Central memory CD4-positive, alpha-beta T cell (primary cell): ENCODE measurements at regions not wholly inside any gene's neighbourhood (a gene's known extent, or its start where the extent isn't known, plus 50 kb on each side); places are given as distances from the start of the nearest gene placed in this dataset.

Experiments used
- DNase-seq: peaks from one replicate; pipeline ENCODE4 v3.0.0; 2022

DNA sequence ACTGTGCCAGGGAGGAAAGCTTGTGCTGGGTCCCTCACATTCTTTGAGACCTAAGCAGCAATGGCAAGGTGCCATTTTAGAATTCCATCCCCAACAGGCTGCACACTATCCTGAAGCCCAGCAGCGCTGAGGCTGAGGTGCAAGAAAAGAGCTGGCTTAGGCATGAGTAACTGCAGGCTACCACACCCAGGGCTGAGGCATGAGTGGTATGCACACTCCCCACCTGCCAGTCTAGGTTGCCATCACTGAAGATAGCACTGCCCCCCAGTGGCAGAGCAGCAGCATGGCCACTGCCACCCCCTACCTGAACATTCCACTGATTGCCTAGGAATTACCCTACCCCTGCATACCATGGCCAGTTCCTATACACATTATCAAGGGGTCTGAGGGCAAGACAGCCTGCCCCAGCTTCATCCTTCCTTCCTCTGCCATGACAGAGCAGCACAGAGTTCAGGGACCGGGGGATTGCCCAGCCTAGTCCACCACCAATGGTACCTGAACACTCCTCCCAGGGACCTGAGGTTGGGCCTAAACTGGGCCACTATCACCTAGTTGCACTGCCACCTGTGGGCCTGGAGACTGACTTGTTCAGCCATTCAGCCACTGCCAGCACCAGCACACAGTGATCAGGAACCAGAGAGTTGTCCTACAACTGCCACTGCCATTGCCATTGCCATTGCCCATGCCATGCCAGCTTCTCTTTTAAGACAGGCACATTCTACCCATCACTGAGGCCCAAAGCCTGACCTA, 129.8 kb downstream of the SATB1 start:
- no peak for DNase-seq

DNA sequence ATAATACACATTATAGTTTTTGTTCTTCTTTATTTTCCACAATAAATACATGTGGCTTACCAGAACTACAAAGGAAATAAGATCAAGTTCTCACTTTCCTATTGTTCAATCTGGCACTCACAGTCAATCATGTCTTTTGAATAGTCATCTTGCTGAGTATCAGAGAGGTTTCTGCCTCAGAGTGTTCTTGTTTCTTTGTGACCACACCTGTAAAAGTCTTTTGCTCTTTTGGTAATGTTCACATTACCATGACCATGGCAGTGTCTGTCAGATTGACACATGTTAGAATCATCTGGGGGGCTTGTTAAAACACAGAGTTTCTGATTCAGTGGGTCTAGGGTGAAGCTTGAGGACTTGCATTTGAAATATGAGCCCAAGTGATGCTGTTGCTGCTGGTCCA, 135.0 kb downstream of the SATB1 start:
- no peak for DNase-seq

DNA sequence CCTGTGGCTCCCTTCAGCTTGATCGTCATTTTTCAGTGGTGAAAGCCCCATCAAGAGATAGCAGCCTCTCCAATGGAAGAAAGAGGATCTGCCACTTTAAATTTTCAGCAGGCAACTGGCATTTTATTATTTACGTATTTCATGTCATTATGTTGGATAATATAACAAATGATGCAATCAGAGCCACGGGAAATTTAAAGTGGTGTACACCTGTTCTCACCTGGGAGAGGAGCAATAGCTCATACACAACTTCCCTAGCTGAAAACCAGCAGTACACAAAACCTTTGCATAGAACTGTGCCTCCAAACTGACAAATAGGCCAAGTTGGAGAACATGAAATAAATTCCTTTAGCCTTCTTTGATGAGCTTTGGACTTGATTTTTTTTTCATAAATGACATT, 136.9 kb downstream of the SATB1 start:
- no peak for DNase-seq

GRCh38 chr3:18284716-18285115, 140.4 kb downstream of the SATB1 start:
- DNase-seq, result no peak

GRCh38 chr3:18283680-18284079, 141.5 kb downstream of the SATB1 start:
- no peak for DNase-seq

DNA sequence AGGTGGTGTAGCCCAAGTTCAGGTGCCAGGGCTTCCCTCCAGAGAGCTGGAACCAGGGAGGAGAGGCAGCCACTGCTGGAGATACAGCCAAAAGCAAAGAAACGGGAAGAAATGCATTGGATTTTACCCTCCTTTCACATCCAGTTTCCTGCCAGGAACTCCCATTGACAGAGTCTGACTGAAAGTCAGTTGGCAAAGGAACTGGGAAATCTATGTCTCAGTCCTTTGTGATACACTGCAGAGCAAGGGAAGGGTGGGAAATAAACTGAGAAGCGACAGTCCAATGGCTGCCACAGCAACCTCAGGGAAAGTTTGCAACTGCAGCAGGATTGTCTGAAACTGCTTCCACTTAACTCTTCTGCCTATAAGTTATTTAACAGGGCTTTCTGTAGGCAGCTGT, 142.6 kb downstream of the SATB1 start:
- DNase-seq, result no peak

DNA sequence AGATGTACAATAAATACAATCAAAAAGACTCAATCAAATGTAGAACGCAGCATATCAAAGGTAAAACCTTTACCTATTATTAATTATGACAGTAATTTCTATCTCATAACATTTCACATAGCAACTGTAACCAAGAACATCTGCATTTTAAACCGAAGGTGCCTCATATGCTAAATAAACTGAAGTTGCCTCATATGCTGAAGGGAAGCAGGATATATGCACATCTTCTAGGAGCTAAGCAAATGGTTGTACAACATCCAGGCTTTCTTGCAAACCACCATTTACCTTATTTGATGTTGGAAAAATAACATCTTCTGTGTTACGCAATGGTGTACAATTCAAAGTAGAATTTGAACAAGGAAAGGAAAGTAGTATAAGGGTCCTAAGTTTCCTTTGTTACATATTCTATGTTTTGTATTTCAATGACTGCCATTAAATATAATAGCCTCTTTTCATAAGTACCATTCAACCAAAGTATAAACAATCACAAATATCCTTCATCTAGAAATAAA, 145.9 kb downstream of the SATB1 start:
- DNase-seq, result no peak

GRCh38 chr3:18264853-18265252, 160.3 kb downstream of the SATB1 start:
- DNase-seq, result no peak

DNA sequence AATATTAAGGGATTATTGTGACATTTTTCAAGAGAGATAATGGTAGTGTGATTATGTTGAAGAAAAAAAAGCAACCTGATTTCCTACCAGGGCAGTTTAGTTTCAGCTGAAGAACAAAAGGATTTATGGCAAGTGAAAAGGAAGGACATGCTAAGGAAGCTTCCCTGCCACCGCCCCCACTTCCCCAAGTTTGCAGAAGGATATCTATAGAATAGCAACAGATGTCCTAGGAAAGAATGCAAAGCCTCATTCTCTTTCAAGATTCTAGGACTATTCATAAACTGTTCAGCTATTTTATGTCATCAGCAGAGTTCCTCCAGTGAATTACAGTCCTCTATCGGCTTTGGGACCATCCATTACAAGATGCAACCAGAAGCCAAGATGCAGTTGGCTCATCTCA, 160.8 kb downstream of the SATB1 start:
- no peak for DNase-seq

- DNase-seq, result no peak
Measured at GRCh38 chr3:18258492-18258891, 166.6 kb downstream of the SATB1 start.

DNA sequence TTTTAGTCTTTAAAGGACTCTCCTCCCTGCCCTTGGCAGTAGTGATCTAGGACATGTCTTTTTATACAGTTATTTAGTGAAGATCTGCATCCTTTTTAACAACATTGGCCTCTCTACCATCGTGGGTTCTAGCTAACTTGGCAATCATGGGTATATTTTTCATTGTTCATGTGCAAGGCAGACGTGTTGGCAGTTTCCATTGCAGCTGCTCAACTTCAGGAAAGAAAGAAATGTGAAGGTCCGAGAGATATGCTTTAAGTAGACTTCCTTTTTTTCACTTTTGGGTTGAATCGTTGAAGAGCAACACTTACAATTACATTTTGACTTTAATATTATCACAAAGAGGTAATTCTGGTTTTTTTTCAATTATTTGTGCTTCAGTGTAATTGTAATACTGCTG, 172.6 kb downstream of the SATB1 start:
- no peak for DNase-seq

GRCh38 chr3:18250991-18251390, 174.1 kb downstream of the SATB1 start:
- DNase-seq, result no peak

DNA sequence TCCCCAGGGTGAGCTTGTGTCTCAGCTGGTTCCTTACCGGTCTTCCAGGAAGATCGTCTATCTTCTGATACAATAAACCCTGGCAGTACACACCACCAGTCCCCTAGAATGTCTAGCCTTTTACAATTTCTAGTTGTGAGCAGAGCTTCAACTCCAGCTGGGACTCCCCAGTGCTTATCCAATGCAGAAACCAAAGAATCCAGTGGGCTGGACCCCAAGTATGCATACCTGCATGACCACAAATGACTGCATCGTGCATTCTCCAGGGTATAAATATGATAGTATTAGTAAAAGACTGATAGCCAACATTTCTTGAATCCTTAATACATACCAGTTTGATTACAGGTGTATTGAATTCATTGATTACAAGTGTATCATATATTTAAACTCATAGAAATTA, 176.0 kb downstream of the SATB1 start:
- DNase-seq, result no peak

- no peak for DNase-seq
Measured at GRCh38 chr3:18247776-18248310, 177.3 kb downstream of the SATB1 start.

GRCh38 chr3:18247139-18247695, 177.9 kb downstream of the SATB1 start:
- no peak for DNase-seq

DNA sequence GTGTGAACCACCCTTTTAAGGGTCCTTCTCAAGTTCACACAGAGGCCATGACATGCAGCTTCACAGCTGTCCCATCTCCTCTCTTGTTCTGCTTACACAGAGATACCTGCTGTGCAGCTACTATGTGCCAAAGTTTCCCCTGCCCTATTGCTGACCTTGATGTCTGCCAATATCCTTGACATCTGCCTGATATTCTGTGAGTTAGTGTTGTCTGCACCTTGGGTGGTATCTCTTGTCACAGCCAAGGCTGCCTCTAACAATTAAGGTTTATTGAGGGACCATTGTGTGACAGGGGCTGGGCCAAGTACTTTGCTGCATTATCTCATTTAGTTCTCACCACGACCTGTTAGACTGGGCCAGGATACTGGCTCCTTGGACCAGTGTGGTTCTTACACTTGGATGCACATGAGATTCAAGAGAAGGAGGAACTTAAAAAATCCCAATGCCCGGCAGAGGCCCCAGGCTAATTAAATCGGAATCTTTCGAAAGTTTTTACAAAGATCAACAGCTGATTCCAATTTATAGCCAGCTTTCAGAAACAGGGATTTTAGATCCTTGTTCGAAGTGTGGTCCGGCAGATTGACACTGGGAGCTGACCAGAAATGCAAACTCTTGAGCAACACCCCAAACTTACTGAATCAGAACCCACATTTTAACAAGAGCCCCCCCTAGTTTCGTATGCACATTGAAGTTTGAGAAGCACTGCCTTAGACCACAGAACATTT, 178.6 kb downstream of the SATB1 start:
- DNase-seq, result no peak

DNA sequence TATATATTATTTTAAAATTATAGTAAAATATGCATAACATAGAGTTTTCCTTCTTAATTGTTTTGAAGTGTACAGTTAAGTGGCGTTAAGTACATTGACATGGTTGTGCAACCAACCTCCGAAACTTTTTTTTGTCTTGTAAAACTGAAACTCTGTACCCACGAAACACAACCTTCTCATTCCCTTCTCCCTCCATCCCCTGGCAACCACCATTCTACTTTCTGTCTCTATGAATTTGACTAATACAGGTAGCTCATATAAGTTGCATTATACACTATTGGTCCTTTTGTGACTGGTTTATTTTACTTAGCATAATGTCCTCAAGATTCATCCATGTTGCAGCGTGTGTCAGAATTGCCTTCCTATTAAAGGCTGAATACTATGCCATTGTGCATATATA, 179.4 kb downstream of the SATB1 start:
- DNase-seq, result no peak

- DNase-seq, result no peak
Measured at GRCh38 chr3:18241837-18242236, 183.3 kb downstream of the SATB1 start.

- no peak for DNase-seq
Measured at GRCh38 chr3:18239674-18240073, 185.5 kb downstream of the SATB1 start.

GRCh38 chr3:18238746-18239331, 186.3 kb downstream of the SATB1 start:
- no peak for DNase-seq

- no peak for DNase-seq
Measured at GRCh38 chr3:18238332-18238731, 186.8 kb downstream of the SATB1 start.

- DNase-seq, result no peak
Measured at GRCh38 chr3:18237251-18238005, 187.7 kb downstream of the SATB1 start.

- DNase-seq, result no peak
Measured at GRCh38 chr3:18236726-18237125, 188.4 kb downstream of the SATB1 start.
